ENCODE measurements at regions not wholly inside any gene's neighbourhood (a gene's known extent, or its start where the extent isn't known, plus 50 kb on each side); places are given as distances from the start of the nearest gene placed in this dataset.

DNA sequence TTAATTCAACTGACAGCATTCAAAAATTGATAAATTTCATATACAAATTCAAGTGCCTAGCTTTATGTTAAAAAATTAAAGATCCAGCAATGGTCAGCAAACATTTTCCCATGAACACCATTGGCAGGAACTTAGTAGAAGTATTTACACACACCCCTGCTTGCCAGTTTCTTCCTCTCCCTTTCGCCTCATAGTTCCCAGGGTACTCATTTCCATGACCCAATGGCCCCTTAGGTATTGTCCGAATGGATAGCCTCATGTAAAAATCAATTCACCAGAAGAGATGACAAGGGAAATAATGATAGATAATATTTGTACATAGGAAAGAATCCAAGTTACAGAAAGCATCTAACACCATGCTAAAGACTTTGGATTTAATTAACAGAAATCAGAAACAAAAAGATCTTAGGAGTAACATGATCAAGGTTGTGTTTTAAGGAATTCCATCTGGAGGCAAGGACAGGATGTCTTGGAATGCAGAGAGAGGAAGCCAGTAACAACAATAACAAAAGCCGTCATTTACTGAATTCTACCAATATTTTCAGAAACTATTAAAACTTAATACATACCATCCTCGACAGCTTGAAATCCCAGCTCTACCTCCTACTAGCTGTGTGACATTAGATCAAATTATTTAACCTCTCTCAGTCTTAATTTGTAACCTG lies 423.0 kb downstream of the IRS1 start:
- TF ChIP-seq EZH2phosphoT487 (IDR thresholded peaks at IDR 0.05; ENCODE audit: insufficient read depth, low read depth) (no peak), EZH2 (IDR thresholded peaks at IDR 0.05; ENCODE audit: insufficient read depth, poor library complexity, severe bottlenecking) (no peak)

All from GM23248 (cell line).